Activated naive CD4-positive, alpha-beta T cell treated with anti-CD3 and anti-CD28 coated beads for 36 hours (primary cell): ENCODE measurements at regions not wholly inside any gene's neighbourhood (a gene's known extent, or its start where the extent isn't known, plus 50 kb on each side); places are given as distances from the start of the nearest gene placed in this dataset.
A peak's percentile ranks its signal among the peaks of the same experiment; 100 is the strongest.

Experiments used
- CTCF ChIA-PET: fragments of 350-600 bp; sonication (Branson Sonifier 250); formaldehyde crosslinking; loops from one replicate; lab custom pipeline; 2021; ENCODE audit warnings: antibody characterized with exemption; lab: Charles Lee
- DNase-seq: peaks from one replicate; pipeline ENCODE4 v3.0.0-alpha.2; 2020
- H3K27ac Mint-ChIP-seq: one replicate; pipeline ENCODE4 v1.8.0; 2021; ENCODE audit warnings: mild to moderate bottlenecking, mixed read lengths
- H3K27me3 Mint-ChIP-seq: one replicate; pipeline ENCODE4 v1.8.0; 2021; ENCODE audit warnings: low read depth, mixed read lengths
- H3K36me3 Mint-ChIP-seq: one replicate; pipeline ENCODE4 v1.8.0; 2021; ENCODE audit warnings: low read depth, mixed read lengths
- H3K4me1 Mint-ChIP-seq: one replicate; pipeline ENCODE4 v1.8.0; 2021; ENCODE audit warnings: low read depth, mixed read lengths
- H3K4me3 Mint-ChIP-seq: one replicate; pipeline ENCODE4 v1.8.0; 2021; ENCODE audit warnings: mild to moderate bottlenecking, moderate library complexity, mixed read lengths
- H3K9me3 Mint-ChIP-seq: one replicate; pipeline ENCODE4 v1.8.0; 2021; ENCODE audit warnings: mixed read lengths
- intact Hi-C: fragments of 100-400 bp; cut with micrococcal nuclease; formaldehyde crosslinking; loops from one replicate; pipeline ENCODE4 v1.15.1; 2023

DNA sequence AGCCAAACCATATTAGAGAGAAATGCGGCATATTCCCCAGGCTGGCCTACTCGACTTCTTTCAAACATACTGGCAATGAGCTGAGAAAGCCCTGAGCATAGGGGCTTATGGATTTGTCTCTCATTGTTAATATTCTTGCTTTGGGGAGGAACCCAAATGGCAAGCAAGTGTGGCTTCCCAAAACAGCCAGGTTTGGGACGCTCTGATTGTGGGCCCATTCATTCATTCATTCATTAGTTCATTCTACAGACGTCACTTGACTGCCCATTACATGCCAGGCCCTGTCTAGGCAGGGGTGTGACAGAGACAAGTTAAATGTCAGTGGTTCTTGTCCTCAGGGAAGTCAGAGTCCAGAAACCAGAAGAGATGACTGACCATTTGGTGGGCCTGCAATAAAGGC, 77.4 kb upstream of the THBS1 start:
- CTCF ChIA-PET = no interaction called here
- H3K4me1 Mint-ChIP-seq = no peaks in the 10 kb centered on the region
- intact Hi-C loops = no loop called here

GRCh38 chr15:39504808-39505207, 76.1 kb upstream of the THBS1 start:
- H3K9me3 Mint-ChIP-seq = no peaks in the 10 kb centered on the region
- no peaks in the 10 kb centered on the region for H3K4me1 Mint-ChIP-seq
- no peak overlapping the region for H3K4me3 Mint-ChIP-seq
- intact Hi-C loops = no loop called here
- H3K36me3 Mint-ChIP-seq = no peaks in the 10 kb centered on the region
- H3K27ac Mint-ChIP-seq = no peak overlapping the region
- H3K27me3 Mint-ChIP-seq = peaks cover 5% of the 10 kb centered on the region
- CTCF ChIA-PET = no interaction called here
- DNase-seq = no peak

More for the DNA sequence above, 77.4 kb upstream of the THBS1 start:
- Mint-ChIP-seq H3K27me3 (peaks cover 4% of the 10 kb centered on the region), H3K4me3 (no peak overlapping the region), H3K27ac (no peak overlapping the region), H3K36me3 (no peaks in the 10 kb centered on the region), H3K9me3 (no peaks in the 10 kb centered on the region)
- DNase-seq = no peak

DNA sequence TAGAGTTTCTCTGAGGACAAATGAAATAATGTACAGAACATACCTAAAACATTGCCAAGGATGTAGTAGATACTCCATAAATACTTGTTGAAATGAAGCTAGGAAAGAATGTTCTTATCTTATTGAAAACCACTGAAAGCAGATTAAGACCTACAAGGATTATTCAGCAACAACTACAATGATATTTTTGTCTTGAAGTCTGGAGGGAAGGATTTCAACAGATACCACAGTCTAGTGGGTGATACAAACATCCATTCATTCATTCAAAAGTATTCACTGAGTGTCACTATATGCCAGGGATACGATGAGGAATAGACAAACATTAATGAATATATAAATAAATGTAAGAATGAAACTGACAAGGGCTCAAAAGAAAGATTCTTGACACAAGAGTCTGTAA, 74.7 kb upstream of the THBS1 start:
- intact Hi-C loops = no loop called here
- CTCF ChIA-PET = no interaction called here
- no peak overlapping the region for H3K4me3 Mint-ChIP-seq
- no peak for DNase-seq
- peaks cover 14% of the 10 kb centered on the region for H3K27me3 Mint-ChIP-seq
- H3K9me3 Mint-ChIP-seq = no peaks in the 10 kb centered on the region
- no peaks in the 10 kb centered on the region for H3K4me1 Mint-ChIP-seq
- H3K27ac Mint-ChIP-seq = no peak overlapping the region
- H3K36me3 Mint-ChIP-seq = no peaks in the 10 kb centered on the region

- Mint-ChIP-seq H3K27ac (no peak overlapping the region), H3K36me3 (no peaks in the 10 kb centered on the region), H3K4me3 (no peak overlapping the region), H3K9me3 (no peaks in the 10 kb centered on the region), H3K4me1 (no peaks in the 10 kb centered on the region), H3K27me3 (peaks cover 16% of the 10 kb centered on the region)
- DNase-seq = no peak
- intact Hi-C loops = no loop called here
- CTCF ChIA-PET = no interaction called here
Observed at GRCh38 chr15:39508536-39508935, 72.3 kb upstream of the THBS1 start.

DNA sequence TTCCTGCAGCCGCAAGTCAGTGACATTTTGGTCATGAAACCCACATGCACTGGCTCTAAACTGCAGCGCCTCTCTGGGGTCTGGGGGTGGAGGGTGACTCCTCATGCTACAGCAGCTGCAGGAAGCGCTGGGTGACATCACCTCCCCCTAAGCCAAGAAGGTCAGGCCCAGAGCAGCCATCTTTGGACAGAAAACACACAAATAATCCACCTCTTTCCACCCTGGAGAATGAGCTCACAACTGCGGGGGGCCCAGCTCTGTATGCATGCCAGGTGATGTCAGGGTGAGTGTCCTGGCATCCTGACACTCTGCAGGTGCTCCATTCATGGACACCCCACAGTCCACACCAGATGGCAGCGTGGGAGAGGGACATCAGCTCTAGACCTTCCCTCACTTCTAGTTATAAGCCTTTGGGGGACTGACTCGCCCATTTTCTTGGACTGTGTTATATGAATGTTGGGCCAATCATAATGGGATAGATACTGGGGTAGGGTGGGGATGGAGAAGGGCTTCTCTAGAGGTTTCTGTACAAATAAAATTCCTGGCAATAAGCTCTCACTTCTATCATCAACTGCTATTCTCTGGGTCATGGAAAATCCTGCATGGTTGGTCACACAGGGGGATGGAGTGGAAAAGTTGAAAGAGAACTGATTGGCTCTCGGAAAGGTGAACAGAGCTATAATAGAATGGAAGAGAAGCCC, 70.7 kb upstream of the THBS1 start:
- no peaks in the 10 kb centered on the region for H3K36me3 Mint-ChIP-seq
- H3K9me3 Mint-ChIP-seq = peaks cover 2% of the 10 kb centered on the region
- DNase-seq = no peak
- H3K4me3 Mint-ChIP-seq = no peak overlapping the region
- CTCF ChIA-PET = no interaction called here
- intact Hi-C loops = no loop called here
- peaks cover 18% of the 10 kb centered on the region for H3K27me3 Mint-ChIP-seq
- no peaks in the 10 kb centered on the region for H3K4me1 Mint-ChIP-seq
- H3K27ac Mint-ChIP-seq = no peak overlapping the region

DNA sequence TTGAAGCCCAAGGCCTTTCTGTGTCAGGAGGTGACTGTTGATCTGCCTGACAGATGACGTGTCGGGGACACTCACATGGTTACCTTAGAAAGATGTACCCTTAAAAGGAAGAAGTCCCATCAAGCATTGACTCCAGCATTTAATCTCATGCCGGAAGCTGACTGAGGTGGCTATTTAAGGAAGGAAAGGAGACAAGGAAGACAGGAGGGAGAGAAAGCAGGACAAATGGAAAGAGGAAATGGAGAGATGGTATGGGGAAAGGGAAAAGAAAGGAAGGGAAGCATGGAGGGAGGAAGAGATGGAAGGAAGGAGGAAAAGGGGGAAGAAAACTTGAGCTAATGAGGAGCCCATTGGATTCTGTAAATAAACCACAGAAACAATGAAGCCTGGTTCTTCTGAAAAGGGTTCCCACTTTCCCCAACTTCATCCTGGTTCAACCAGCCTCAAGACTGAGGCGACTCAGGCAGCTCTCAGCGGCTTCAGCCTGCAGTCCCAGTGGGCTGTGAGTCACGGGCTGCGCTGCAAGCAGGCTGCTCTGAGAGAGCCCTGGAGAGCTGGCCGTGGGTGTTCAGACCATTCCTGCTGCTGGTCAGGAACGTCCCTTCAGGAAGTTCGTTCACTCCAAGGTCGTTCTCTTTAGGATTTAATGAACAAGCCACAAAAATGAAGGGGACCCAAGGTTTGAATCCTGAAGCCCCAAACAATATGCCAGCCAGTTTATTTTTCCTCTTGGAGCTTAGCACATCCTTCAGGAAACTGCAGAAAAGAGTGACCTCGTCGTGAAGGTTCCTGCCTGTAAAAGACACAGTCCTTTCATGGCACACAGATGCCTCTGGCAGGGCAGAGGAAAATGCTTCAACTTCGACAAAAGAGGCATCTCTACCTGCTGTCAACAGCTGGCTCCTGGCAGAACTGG, 69.6 kb upstream of the THBS1 start:
- Mint-ChIP-seq H3K36me3 (no peaks in the 10 kb centered on the region), H3K9me3 (peaks cover 2% of the 10 kb centered on the region), H3K27ac (no peak overlapping the region), H3K4me3 (no peak overlapping the region), H3K4me1 (no peaks in the 10 kb centered on the region), H3K27me3 (peaks cover 18% of the 10 kb centered on the region)
- intact Hi-C loops = no loop called here
- no peak for DNase-seq
- CTCF ChIA-PET = no interaction called here

- no peak for DNase-seq
- H3K4me3 Mint-ChIP-seq = no peak overlapping the region
- no peaks in the 10 kb centered on the region for H3K4me1 Mint-ChIP-seq
- peaks cover 18% of the 10 kb centered on the region for H3K27me3 Mint-ChIP-seq
- no peaks in the 10 kb centered on the region for H3K36me3 Mint-ChIP-seq
- peaks cover 3% of the 10 kb centered on the region for H3K9me3 Mint-ChIP-seq
- intact Hi-C loops = no loop called here
- no peak overlapping the region for H3K27ac Mint-ChIP-seq
- CTCF ChIA-PET = no interaction called here
Observed at GRCh38 chr15:39511916-39512260, 69.0 kb upstream of the THBS1 start.

DNA sequence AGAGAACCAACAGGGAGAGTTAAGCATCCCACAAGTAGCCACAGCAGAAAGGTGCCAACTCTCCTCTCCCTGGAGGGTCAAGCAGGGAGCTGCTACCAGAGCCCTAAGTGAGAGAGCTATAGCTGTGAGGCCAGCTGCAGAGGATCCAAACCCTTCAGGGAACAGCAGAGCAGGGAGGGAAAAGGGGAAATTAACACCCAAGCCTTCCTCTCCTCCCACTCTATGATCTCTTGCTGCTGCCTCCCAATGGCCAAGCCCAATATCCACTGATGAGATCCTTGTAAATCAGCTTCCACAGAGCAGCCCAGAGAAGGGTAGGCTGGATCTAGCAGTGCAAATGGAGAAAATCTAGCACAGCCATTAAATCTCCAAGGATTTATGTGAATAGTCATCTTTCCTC, 68.2 kb upstream of the THBS1 start:
- intact Hi-C loops = no loop called here
- Mint-ChIP-seq H3K4me1 (no peaks in the 10 kb centered on the region), H3K27ac (no peak overlapping the region), H3K9me3 (peaks cover 3% of the 10 kb centered on the region), H3K4me3 (no peak overlapping the region), H3K27me3 (peaks cover 21% of the 10 kb centered on the region), H3K36me3 (no peaks in the 10 kb centered on the region)
- no peak for DNase-seq
- CTCF ChIA-PET = interaction anchor here (0.6 kb wide), 1 partner anchor 234 kb away, joined by 4 read pairs; no protein-coding TSS in a partner anchor

GRCh38 chr15:39513936-39514335, 66.9 kb upstream of the THBS1 start:
- peaks cover 3% of the 10 kb centered on the region for H3K9me3 Mint-ChIP-seq
- CTCF ChIA-PET = no interaction called here
- no peaks in the 10 kb centered on the region for H3K36me3 Mint-ChIP-seq
- no peaks in the 10 kb centered on the region for H3K4me1 Mint-ChIP-seq
- peaks cover 24% of the 10 kb centered on the region for H3K27me3 Mint-ChIP-seq
- no peak overlapping the region for H3K4me3 Mint-ChIP-seq
- intact Hi-C loops = no loop called here
- DNase-seq = no peak
- no peak overlapping the region for H3K27ac Mint-ChIP-seq

DNA sequence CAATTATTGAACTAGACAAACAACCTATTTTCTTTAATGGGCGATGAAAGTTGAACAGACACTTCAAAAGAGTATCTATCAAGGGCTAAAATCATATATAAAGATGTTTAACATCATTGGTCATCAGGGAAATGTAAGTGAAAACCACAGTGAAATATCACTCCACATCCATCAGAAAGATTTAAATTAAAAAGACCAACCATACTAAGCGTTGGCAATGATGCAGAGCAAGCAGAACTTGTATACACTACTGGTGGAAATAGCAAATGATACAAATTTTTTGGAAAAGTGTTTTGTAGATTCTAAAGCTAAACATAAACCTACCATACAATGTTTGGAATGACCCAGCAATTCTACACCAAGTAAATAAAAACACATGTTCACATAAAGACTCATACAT, 65.9 kb upstream of the THBS1 start:
- Mint-ChIP-seq H3K9me3 (peaks cover 3% of the 10 kb centered on the region), H3K4me3 (no peak overlapping the region), H3K27ac (no peak overlapping the region), H3K36me3 (no peaks in the 10 kb centered on the region), H3K4me1 (no peaks in the 10 kb centered on the region), H3K27me3 (peaks cover 22% of the 10 kb centered on the region)
- CTCF ChIA-PET = no interaction called here
- intact Hi-C loops = no loop called here
- no peak for DNase-seq

DNA sequence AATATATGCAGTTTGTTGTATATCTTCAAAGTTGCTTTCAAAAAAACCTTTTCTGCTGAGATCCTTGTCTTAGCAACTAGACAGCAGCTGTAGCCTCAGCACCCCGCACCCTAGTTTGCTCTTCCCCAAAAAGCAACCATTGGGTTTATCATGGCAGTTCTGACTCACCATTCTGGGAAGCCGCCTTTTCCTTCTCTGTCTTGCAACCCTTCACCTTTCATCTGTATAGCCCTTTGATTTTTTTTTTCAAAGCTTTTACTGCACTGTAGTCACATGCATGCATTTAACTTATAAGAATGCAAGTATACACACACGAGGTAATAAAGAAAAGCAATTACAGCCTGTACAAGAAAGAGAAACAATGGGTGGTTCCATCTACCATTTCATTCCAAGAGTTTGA, 65.1 kb upstream of the THBS1 start:
- intact Hi-C loops = no loop called here
- Mint-ChIP-seq H3K4me1 (no peaks in the 10 kb centered on the region), H3K9me3 (peaks cover 3% of the 10 kb centered on the region), H3K27me3 (peaks cover 18% of the 10 kb centered on the region), H3K36me3 (no peaks in the 10 kb centered on the region), H3K4me3 (no peak overlapping the region), H3K27ac (no peak overlapping the region)
- CTCF ChIA-PET = no interaction called here
- DNase-seq = peak; percentile 7

- CTCF ChIA-PET = no interaction called here
- Mint-ChIP-seq H3K36me3 (no peaks in the 10 kb centered on the region), H3K27me3 (peaks cover 14% of the 10 kb centered on the region), H3K4me1 (no peaks in the 10 kb centered on the region), H3K4me3 (no peak overlapping the region), H3K9me3 (peaks cover 3% of the 10 kb centered on the region), H3K27ac (no peak overlapping the region)
- no peak for DNase-seq
- intact Hi-C loops = no loop called here
Observed at GRCh38 chr15:39517122-39517855, 63.6 kb upstream of the THBS1 start.
